Astrocyte (in vitro differentiated cells and primary cell): ENCODE measurements at regions not wholly inside any gene's neighbourhood (a gene's known extent, or its start where the extent isn't known, plus 50 kb on each side); places are given as distances from the start of the nearest gene placed in this dataset.

Experiments
- DNase-seq: peaks from one replicate; pipeline ENCODE4 v3.0.0-alpha.2; 2010; ENCODE audit warnings: low read depth
- FAIRE-seq: peaks from 2 replicates; lab custom pipeline; 2011; peaks lifted over from hg19 to GRCh38; lab: Jason Lieb, UNC
- H2AFZ ChIP-seq: 2 replicates; pipeline ENCODE4 v1.6.0; 2012; ENCODE audit warnings: low read depth, low read length, inconsistent platforms
- H3K27ac ChIP-seq: 2 replicates; pipeline ENCODE4 v1.5.1; 2011; ENCODE audit warnings: low read depth, low read length, inconsistent platforms
- H3K27me3 ChIP-seq: 2 replicates; pipeline ENCODE4 v1.6.0; 2011; ENCODE audit warnings: low read length, inconsistent platforms; ENCODE audit not compliant: insufficient read depth
- H3K36me3 ChIP-seq: 2 replicates; pipeline ENCODE4 v1.5.1; 2011; ENCODE audit warnings: low read length, inconsistent platforms; ENCODE audit not compliant: insufficient read depth
- H3K4me1 ChIP-seq: 2 replicates; pipeline ENCODE4 v1.5.1; 2011; ENCODE audit warnings: low read length, inconsistent platforms; ENCODE audit not compliant: insufficient read depth
- H3K4me2 ChIP-seq: 2 replicates; pipeline ENCODE4 v1.6.0; 2012; ENCODE audit warnings: low read length, inconsistent platforms
- H3K4me3 ChIP-seq: 2 replicates; pipeline ENCODE4 v1.5.1; 2011; ENCODE audit warnings: low read depth, mild to moderate bottlenecking, low read length, inconsistent platforms; ENCODE audit not compliant: insufficient read depth
- H3K79me2 ChIP-seq: 2 replicates; pipeline ENCODE4 v1.6.0; 2012; ENCODE audit warnings: mild to moderate bottlenecking, low read length, inconsistent platforms; ENCODE audit not compliant: insufficient read depth
- H3K9ac ChIP-seq: 2 replicates; pipeline ENCODE4 v1.6.0; 2012; ENCODE audit warnings: mild to moderate bottlenecking, low read length, inconsistent platforms
- H3K9me3 ChIP-seq: 2 replicates; pipeline ENCODE4 v1.5.1; 2012; ENCODE audit warnings: low read depth, mild to moderate bottlenecking, low read length, inconsistent platforms; ENCODE audit not compliant: insufficient read depth
- H4K20me1 ChIP-seq: 2 replicates; pipeline ENCODE4 v1.6.0; 2012; ENCODE audit warnings: low read length, inconsistent platforms; ENCODE audit not compliant: insufficient read depth
- H3K27ac Mint-ChIP-seq: one replicate; pipeline ENCODE4 v1.8.0; 2021; ENCODE audit warnings: mild to moderate bottlenecking, mixed read lengths; ENCODE audit not compliant: unreplicated experiment
- H3K27me3 Mint-ChIP-seq: one replicate; pipeline ENCODE4 v1.8.0; 2021; ENCODE audit warnings: low read depth, mixed read lengths; ENCODE audit not compliant: unreplicated experiment
- H3K36me3 Mint-ChIP-seq: one replicate; pipeline ENCODE4 v1.8.0; 2021; ENCODE audit warnings: low read depth, mixed read lengths; ENCODE audit not compliant: unreplicated experiment
- H3K4me1 Mint-ChIP-seq: one replicate; pipeline ENCODE4 v1.8.0; 2021; ENCODE audit warnings: low read depth, mixed read lengths; ENCODE audit not compliant: unreplicated experiment
- H3K4me3 Mint-ChIP-seq: one replicate; pipeline ENCODE4 v1.8.0; 2021; ENCODE audit warnings: mild to moderate bottlenecking, moderate library complexity, mixed read lengths; ENCODE audit not compliant: unreplicated experiment
- H3K9me3 Mint-ChIP-seq: one replicate; pipeline ENCODE4 v1.8.0; 2021; ENCODE audit warnings: mild to moderate bottlenecking, mixed read lengths; ENCODE audit not compliant: unreplicated experiment
- CTCF ChIP-seq: IDR thresholded peaks from 2 replicates; pipeline ENCODE4 v1.5.1; 2011; ENCODE audit warnings: low read depth, mild to moderate bottlenecking, inconsistent platforms, low read length, moderate library complexity; ENCODE audit not compliant: insufficient read depth
- EZH2 ChIP-seq: IDR thresholded peaks from 2 replicates; pipeline ENCODE4 v1.6.1; 2012; ENCODE audit warnings: mild to moderate bottlenecking, low read length, inconsistent platforms; ENCODE audit not compliant: insufficient read depth

GRCh38 chr12:63400318-63400717, 249.3 kb upstream of the AVPR1A start:
- FAIRE-seq (no peak), DNase-seq (no peak)
- Mint-ChIP-seq H3K36me3 (no peaks in the 10 kb centered on the region), H3K9me3 (peaks cover 8% of the 10 kb centered on the region), H3K27me3 (peaks cover 6% of the 10 kb centered on the region), H3K4me3 (no peak overlapping the region), H3K27ac (no peak overlapping the region), H3K4me1 (no peaks in the 10 kb centered on the region)
- H3K36me3 ChIP-seq = no peaks in the 10 kb centered on the region
- peaks cover 6% of the 10 kb centered on the region for H3K9me3 ChIP-seq
- H3K4me1 ChIP-seq = no peaks in the 10 kb centered on the region
- H3K9ac ChIP-seq = no peak overlapping the region
- H3K4me2 ChIP-seq = no peak overlapping the region
- no peak for TF ChIP-seq EZH2
- no peak for TF ChIP-seq CTCF
- no peaks in the 10 kb centered on the region for H4K20me1 ChIP-seq
- no peaks in the 10 kb centered on the region for H3K27me3 ChIP-seq
- H3K79me2 ChIP-seq = no peaks in the 10 kb centered on the region
- H2AFZ ChIP-seq = no peak overlapping the region
- no peak overlapping the region for H3K27ac ChIP-seq
- no peak overlapping the region for H3K4me3 ChIP-seq

- Mint-ChIP-seq H3K27ac (no peak overlapping the region), H3K4me3 (no peak overlapping the region), H3K36me3 (no peaks in the 10 kb centered on the region), H3K9me3 (peaks cover 8% of the 10 kb centered on the region), H3K27me3 (peaks cover under 1% of the 10 kb centered on the region), H3K4me1 (no peaks in the 10 kb centered on the region)
- H3K4me3 ChIP-seq = no peak overlapping the region
- no peaks in the 10 kb centered on the region for H4K20me1 ChIP-seq
- H3K9me3 ChIP-seq = peaks cover 6% of the 10 kb centered on the region
- no peak overlapping the region for H2AFZ ChIP-seq
- DNase-seq (no peak), FAIRE-seq (no peak)
- H3K27me3 ChIP-seq = no peaks in the 10 kb centered on the region
- H3K4me2 ChIP-seq = no peak overlapping the region
- H3K79me2 ChIP-seq = no peaks in the 10 kb centered on the region
- H3K9ac ChIP-seq = no peak overlapping the region
- no peak overlapping the region for H3K27ac ChIP-seq
- no peak for TF ChIP-seq EZH2
- no peak for TF ChIP-seq CTCF
- H3K36me3 ChIP-seq = no peaks in the 10 kb centered on the region
- no peaks in the 10 kb centered on the region for H3K4me1 ChIP-seq
Measured at GRCh38 chr12:63397807-63398206, 246.8 kb upstream of the AVPR1A start.

GRCh38 chr12:63396135-63396534, 245.1 kb upstream of the AVPR1A start:
- no peak overlapping the region for H2AFZ ChIP-seq

More at GRCh38 chr12:63396135-63396534, 245.1 kb upstream of the AVPR1A start:
- TF ChIP-seq CTCF (no peak), EZH2 (no peak)
- H3K9me3 ChIP-seq = peaks cover 6% of the 10 kb centered on the region
- no peak overlapping the region for H3K4me3 ChIP-seq
- Mint-ChIP-seq H3K9me3 (peaks cover 8% of the 10 kb centered on the region), H3K4me1 (peaks cover 8% of the 10 kb centered on the region), H3K27ac (no peak overlapping the region), H3K36me3 (no peaks in the 10 kb centered on the region), H3K27me3 (no peaks in the 10 kb centered on the region), H3K4me3 (no peak overlapping the region)
- H3K27me3 ChIP-seq = no peaks in the 10 kb centered on the region
- H3K4me1 ChIP-seq = no peaks in the 10 kb centered on the region
- H3K4me2 ChIP-seq = no peak overlapping the region
- H3K27ac ChIP-seq = no peak overlapping the region
- FAIRE-seq (no peak), DNase-seq (no peak)
- no peaks in the 10 kb centered on the region for H4K20me1 ChIP-seq
- H3K9ac ChIP-seq = no peak overlapping the region
- H3K79me2 ChIP-seq = no peaks in the 10 kb centered on the region
- H3K36me3 ChIP-seq = no peaks in the 10 kb centered on the region
